Stimulated activated CD4-positive, alpha-beta T cell treated with anti-CD3 and anti-CD28 coated beads, Interleukin-1b, Interleukin-23, amount 100 ng/mL, for 48 hours (primary cell): ENCODE measurements at regions not wholly inside any gene's neighbourhood (a gene's known extent, or its start where the extent isn't known, plus 50 kb on each side); places are given as distances from the start of the nearest gene placed in this dataset.

Experiments used
- DNase-seq: peaks from one replicate; pipeline ENCODE4 v3.0.0-alpha.2; 2020

DNA sequence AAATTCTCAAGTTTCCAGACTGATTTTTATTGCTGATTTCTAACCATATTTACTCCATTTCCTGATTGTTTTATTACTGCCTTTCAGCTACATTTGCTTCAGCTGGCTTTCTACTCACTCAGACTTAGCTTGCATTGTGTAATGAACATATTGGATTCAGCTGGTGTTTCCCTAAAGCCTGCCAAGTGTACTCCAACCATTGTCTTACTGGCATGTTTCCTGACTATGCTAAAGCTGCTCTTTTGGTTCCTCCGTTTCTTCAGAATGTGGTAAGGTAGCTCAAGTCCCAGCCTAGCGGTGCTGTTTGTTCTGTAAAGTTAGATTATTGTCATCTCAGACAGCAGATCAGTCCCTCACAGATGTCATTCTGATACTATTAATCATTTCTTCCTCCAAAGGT, 53.1 kb upstream of the GLRA2 start:
- DNase-seq: no peak

DNA sequence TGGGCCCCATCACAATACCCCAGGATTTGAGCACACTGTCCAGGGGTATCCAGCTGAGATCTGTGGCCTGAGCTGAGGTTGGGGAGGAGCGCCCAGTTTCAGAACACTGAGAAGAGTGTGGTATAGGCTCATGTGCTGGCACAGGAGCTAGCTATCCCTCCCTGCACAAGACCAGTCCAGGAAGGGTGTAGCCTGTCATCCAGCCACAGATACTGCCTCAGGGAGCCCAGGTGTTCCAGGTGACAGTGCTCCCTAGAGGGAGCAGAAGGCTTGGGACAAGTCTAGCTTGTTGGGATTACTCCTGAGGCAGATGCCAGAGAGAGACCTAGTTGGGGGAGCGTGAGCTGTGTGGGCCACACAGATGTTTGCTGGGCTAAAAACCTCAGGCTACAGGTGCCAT, 79.6 kb upstream of the GLRA2 start:
- no peak for DNase-seq

DNA sequence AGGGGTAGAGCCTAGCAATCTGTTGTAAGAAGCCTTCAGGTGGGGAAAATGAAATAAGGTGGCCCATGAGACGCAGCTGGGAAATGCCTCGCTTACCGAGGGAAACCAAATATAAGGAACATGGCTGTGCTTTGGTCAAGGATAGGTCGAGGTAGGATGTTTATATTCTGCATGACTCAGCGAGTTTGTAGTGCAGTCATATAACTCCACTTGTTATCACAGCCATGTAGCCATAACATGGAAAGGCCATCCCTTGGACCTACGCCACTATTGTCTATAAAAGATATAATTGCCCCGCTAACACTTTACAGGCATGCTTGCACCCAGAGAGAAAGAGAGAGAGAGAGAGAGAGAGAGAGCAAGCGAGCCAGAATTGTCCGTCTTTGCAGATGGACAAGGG, 80.9 kb upstream of the GLRA2 start:
- DNase-seq: no peak

DNA sequence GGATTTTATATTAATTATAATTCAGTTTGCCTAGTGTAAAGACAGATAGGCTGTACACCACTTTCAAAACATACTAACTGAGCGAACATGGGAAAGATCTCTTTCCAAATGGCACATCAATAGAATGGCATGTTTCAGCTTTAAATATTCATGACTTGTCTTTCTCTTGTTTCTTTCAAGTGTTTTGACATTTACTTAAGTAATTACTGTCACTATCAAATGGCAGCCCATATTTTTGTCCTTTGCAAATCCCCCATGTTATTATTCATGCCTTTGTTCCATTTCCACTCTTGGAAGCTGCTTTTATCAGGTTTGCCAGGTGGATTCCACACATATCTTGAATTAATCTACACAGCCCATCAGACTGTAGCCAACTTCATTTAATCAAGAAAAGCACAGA, 89.2 kb upstream of the GLRA2 start:
- no peak for DNase-seq

DNA sequence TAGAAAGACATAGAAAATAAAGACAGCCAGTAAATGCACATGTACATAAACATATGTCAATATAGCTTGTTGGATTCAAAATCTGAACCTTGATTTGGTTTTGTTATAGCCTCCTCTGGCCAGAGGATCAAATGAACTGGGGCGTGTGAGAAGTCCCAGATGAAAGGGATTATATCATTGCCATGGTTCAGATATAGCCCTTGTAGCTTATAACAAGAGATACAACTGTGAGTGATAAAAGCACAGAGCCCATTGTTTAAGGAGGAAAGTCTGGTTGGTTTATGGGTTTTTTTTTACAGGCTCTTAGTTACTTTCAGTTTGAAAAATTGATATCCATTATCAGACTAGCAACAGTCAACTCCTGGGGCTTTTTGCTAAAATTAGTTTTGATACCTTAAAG, 101.7 kb upstream of the GLRA2 start:
- DNase-seq: no peak

DNA sequence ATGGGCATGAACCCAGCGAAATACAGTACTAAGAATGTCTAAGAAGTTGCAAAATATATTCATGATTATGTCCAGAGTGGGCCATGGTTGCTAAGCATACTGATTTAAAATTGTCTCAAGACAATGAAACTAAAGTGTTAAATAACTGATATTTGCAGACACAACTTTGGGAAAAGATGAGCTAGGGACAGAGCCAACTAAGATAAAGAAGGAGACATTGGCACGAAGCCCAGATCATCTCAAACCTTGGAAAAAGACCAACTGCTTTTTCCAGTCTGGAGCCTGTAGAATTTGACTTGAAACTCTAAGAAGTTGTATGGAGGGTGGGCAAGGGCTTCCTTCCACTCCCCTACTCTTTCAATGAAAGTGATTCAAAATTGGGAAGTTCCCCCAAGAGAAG, 108.5 kb upstream of the GLRA2 start:
- no peak for DNase-seq

DNA sequence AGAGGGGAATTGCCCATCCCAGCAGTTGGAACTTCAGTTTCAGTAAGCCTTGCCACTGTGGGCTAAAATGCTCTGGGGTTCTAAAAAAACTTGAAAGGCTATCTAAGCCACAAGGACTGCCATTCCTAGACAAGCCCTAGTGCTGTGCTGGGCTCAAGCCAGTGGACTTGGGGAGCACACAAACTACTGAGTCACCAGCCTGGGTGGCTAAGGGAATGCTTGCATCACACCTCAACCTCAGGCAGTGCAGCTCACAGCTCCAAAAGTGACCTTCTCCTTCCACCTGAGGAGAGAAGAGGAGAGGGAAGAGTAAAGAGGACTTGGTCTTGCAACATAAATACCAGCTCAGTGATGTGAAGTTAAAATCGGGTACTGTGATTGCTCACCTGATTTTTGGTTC, 116.7 kb upstream of the GLRA2 start:
- DNase-seq: no peak

DNA sequence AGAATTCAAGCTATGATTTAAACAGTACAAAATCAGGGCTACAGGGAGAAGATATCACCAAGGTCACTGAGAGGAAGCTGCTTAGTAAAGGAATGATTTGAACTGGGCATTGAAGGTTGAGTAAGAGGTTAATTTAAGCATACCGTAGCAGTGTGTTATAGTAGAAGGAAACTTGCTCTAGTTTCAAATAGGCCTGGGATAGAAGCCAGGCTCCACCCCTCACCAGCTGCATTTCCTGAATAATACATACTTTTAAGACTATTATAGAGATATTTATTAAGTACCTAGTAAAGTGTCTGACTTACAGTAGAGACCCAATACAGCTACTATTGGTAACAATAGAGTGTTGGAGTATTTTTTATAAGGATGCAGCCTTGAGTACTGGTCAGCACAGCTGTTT, 118.0 kb upstream of the GLRA2 start:
- no peak for DNase-seq

DNA sequence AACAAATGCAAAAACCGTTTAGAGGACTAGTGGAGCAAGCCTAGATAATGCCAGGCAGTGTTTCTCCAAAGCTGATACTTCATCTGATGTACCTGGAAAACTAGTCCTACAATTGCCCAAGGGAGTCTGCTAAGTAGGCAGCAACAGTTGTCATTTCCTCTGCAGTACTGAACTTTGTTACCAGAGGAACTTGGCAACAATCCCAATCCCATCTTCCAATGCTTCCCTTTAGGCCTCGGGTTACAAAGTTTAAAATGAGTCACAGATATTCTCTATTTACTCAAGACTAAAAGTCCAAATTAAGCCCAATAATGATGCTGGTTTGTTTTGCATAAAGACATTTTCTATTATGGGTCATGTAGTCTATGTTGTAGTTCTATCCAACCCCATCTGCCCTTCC, 120.0 kb upstream of the GLRA2 start:
- DNase-seq: no peak

DNA sequence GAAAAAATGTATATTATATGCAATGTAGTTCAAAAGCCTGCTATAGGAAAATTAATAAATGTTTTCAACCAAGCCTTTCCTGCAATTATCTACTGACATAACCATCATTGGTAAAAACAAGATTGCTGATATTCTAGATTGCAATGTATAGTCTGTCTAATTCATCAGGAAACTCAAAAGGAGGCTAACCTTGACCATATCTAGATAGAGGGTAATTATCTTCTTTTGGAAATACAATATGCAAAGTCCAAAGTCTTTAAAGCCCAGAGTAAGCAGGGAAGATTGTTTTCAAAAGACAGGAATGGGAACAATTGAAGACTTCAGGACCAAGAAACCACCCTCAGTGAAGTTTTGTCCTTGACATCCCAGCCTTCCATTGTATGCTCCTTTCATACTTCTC, 123.1 kb upstream of the GLRA2 start:
- no peak for DNase-seq

DNA sequence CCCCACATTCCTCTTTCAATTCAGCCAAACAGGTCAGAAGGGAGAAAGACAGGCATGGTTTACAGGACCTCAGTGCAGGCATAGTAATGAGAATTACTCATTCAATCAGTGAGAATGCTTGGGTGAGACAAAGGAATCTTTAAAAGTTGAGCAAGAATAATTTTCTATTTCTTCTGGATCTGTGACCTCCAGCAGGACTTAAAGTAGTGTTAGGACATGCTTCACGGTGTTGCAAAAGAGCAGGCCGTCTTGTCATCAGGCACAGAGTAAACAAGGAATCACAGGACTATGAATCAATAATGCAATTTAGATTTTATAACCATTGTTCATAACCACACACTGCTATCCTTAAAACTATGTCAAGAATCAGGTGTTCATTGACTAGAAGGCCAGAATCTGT, 130.6 kb upstream of the GLRA2 start:
- DNase-seq: no peak

DNA sequence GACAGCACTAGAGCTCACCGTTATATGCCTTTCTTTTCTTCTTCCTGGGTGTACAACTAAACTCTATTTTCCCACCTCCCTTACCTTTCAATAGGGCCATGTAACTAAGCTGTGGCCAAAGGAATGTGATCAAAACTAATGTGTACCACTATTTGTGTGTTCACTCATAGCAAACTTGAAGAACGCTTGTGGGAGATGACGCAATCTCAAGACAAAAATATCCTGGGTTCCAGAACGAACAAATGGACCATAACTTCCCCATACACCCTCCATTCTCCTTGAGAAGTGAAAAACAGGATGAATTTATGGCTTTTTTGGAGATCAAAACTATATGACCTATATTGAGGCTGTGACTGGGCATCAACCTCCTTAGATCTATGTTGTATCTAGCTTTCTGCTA, 139.7 kb upstream of the GLRA2 start:
- no peak for DNase-seq

DNA sequence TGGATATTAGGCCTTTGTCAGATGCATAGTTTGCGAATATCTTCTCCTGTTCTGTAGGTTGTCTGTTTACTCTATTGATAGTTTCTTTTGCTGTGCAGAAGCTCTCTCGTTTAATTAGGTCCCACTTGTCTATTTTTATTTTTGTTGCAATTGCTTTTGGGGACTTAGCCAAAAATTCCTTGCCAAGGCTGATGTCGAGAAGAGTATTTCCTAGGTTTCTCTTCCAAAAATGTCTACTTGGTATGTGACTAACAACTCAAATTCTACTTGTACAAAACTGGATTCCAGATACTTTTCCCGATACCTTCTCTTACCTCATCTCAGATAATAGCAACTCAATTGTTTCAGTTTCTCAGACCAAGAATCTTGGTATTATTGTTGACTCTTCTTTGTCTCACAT, 142.4 kb upstream of the GLRA2 start:
- no peak for DNase-seq

DNA sequence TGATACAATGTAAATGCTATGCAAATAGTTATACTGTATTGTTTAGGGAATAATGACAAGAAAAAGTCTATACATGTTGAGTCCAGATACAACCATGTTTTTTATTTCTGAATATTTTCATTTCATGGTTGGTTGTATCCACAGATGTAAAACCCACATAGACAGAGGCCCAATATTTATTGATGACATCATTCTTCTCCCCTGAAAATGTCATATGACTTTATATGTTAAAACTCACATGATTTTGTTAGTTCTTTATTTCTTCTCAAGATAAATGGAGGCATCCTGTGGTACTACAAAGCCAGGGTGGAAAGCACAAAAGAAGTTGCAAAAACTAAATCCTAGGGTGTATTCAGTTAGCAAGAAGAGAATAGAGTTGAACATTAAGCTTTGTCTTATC, 149.3 kb upstream of the GLRA2 start:
- no peak for DNase-seq

DNA sequence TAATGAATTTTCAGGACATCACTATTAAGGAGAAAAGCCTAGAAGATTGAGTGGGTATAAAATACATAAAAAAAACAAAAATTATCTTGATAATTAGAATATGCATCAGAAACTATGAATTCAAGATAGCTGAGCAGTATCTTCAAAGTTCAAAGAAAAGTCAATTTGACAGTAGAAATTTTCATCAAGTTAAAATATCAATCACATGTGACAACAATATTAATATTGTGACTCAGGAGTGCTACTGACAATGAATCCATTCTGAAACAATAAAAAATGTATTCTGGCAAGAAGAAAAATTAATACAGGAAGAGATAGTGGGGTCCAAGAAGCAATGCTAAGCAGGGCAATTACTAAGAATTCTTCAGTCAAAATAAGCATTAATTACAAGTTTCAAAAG, 151.9 kb upstream of the GLRA2 start:
- no peak for DNase-seq

DNA sequence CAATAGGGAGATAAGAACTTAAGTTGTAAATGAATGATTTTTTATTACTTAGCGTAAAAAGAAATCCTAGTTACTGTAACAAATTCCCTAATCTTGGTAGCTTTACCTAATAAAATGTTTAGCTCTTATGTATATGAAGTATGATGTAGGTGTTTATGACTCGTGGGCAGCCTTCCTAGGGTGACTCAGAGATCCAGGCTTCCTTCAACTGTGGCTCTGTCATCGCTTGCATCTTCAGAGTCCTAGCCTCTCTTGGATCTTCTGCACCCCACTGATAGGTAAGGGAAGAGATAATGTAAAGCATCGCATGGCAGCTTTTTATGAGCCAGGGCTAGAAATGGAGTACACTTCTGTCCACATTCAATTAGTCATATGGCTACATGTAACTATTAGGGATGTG, 165.6 kb upstream of the GLRA2 start:
- DNase-seq: no peak

DNA sequence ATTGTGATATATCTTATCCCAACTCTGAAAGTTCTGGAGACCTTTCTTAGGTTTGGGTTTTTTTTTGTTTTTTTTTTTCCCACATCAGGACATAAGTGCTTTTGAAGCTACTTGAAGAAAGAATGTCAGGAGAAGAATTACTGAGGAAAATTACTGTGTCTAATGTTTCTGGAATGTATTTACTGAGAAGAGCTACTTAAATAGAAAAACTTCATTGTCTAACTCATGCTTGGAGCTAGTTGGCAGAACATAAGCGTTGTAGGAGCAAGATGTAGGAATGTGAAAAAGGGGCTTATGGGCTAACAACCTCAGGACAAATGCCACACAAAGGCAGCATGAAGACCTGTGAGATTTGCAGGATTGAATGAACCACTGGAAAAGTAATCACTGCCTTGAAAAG, 166.6 kb upstream of the GLRA2 start:
- no peak for DNase-seq

DNA sequence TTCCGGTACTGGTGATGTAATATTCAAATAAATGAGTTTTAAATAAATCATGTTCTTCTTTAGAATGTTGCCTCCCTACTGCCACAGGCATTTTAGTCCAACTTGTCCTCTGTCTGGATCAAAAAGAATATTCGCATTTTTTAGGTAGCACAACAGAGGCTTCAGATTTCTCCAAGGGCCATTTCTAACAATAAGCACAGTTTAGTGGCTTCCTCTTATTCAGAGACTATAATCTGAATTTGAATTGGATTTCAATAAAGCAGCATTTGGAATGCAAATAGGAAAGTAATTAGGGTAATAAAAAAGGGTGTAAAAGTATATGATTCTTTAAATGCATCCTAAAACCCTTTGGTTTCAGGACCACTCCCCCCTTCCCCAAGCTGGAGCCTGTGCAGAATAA, 167.9 kb upstream of the GLRA2 start:
- DNase-seq: no peak

DNA sequence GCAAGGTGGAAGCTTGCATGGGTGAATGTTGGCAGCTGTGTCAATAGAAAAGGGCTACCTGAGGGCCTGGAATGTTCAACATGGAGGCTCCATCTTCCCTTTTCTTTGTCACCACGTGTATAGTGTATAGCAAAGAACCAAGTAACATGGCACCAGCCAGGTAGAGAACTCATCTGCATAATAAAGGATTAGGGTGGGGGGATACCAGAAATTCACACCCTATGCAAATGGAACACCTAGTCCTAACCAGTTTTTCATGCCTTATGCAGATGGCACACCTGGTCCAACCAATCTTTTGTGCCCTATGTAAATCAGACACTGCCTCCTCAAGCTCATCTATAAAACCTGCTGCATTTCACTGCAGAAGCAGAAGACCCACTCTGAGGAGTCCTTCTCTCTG, 169.6 kb upstream of the GLRA2 start:
- DNase-seq: no peak

DNA sequence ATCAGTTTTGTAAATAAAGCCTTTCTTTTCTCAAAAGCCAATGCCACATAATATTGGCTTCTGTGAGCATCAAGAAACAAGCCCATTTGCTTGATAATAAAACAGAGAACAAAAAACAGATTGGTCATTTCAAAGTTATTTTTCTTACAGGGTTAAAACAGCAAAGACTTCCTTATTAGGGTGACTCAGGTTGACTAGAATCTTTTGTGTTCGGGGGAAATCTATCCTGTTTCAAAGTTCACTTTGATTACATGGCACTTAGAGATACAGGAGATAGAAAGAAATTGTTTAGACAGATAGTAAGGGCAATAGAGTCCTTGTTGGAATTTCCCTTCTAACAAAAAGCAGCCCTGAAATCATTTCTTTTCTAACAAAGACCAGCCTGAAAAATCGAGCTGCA, 170.0 kb upstream of the GLRA2 start:
- no peak for DNase-seq

DNA sequence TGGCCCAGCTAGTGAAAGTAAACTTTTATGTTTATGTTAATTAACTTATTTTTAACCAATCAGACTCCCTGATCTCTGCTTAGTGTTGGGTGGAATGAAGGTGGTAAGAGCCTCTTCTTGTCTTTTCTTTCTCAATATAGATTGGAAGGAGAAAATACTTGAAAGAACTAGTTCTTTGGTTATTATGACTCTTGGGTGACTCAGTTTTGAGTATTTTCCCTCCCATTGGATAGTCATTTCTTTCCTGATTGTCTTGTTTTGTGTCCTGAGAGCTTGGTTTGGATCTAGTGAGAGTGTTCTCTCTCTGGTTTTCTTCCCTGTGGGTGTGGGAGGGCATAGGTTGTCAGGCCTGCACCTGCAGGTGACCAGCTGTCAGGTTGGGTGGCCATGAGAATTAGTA, 172.0 kb upstream of the GLRA2 start:
- no peak for DNase-seq

DNA sequence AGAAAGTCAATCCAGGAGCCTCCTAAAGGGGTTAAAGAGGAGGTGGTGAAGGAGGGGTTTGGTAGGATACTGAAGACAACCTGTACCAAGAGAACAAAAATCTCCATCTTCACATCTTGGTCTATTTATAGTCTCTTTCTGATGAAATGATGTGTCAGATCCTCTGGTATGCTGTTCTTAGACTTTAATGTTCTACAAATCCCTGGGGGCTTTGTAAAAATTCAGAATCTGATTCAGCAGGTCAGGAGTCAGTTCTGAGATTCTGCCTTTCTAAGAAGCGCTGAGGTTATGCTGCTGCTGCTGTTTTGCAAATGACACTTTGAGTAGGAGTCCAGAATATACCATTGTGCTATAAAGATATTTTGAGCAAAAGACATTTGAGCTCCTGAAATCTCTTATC, 172.9 kb upstream of the GLRA2 start:
- no peak for DNase-seq

DNA sequence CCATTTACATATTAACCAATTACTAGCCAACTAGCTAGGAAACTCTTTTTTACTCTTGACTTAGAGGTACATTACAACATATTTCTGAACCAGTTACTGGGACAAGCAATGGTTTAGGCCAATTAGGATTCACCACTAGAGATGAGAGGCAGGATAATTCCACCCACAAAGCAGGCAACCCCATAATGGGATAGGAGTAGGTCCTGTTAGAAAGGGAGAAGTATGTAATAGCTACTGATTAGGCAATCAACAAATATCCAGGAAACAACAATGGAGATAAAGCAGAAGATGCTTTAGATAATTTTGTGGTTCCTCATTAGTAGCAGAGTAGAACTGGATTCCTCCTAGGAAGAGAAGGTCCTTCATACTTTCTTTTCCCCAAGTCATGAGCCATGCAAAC, 173.8 kb upstream of the GLRA2 start:
- no peak for DNase-seq

DNA sequence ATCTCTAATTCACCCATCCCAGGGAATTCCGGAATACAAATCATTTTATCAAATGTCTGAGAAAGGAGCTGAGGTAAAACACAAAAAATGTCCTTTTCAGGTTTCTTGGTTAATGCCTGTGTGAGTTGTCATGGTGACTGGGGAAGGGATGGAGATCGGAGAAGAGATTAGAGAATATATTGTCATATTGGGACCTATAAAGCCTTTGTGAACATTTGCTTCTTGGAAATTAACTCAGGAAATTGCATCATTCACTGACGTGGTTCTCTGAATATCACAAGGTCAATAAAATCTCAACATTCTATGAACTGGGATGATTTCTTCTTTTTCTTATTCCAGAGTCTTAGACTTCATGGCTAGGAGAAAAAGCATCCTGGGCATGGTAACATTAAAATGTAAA, 174.8 kb upstream of the GLRA2 start:
- no peak for DNase-seq

DNA sequence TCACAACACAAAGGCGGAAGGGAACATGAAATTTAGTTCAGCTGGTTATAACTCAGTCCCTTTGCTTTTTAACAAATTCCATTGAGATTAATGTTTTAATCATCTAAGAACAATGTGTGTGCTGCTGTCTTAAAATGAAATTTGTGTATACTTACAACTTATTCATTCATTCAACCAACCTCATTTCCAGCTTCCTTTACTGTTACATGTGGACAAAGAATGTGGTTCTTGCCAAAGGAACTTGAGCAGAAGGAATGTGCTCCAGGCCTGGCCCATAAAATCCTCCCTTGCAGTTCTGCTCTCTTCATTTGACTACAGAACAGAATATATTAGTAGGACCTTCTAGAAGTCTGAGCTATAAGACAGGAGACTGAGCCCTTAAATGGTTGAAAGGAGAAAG, 176.8 kb upstream of the GLRA2 start:
- DNase-seq: no peak

DNA sequence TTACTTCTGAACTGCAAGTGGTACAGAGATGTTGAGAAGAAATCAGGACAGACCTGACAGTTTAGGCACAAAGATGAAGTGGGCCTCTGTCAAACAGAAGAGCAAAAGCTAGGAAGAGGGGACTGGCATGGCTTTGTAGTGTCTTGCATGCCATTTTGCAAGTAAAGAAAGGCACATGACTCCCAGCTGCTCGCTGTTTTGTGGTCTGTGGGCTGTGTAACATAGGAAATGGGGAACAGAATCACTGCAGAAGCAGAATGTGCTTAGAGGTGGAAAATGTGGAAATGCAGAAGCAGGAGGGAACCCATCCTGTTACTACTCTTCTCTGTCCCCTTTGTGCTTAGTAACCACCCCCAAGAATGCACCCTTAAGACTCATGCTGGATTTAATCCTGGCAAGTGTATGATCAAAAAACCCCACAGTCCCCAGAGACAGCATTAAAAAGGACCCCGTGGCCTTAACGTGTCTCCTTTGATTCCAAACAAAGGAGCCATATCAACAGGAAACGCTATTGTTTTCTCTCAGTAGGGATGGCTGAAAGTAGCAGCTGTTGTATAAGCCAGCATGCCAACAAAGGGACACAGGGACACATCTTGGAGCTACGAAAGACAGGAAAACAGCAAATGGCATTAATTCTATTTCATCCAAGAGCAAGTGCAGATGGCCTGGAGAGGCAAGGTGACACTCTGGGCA, 177.6 kb upstream of the GLRA2 start:
- no peak for DNase-seq
